Upper lobe of right lung (tissue), 1 donor: ENCODE measurements at regions not wholly inside any gene's neighbourhood (a gene's known extent, or its start where the extent isn't known, plus 50 kb on each side); places are given as distances from the start of the nearest gene placed in this dataset.

Experiments used
- ATAC-seq: fragments of 200-7000 bp; cut with Tn5 transposase; one replicate; pipeline ENCODE4 v1.9.1; 2020; ENCODE audit warnings: mild to moderate bottlenecking, moderate library complexity
- DNase-seq: peaks from one replicate; pipeline ENCODE4 v3.0.0-alpha.2; 2020
- H3K27ac ChIP-seq: fragments of 200-600 bp; one replicate; pipeline ENCODE4 v1.8.0; 2022
- H3K27me3 ChIP-seq: fragments of 200-600 bp; one replicate; pipeline ENCODE4 v1.8.0; 2022; ENCODE audit warnings: mild to moderate bottlenecking
- H3K36me3 ChIP-seq: fragments of 200-600 bp; one replicate; pipeline ENCODE4 v1.8.0; 2022
- H3K4me1 ChIP-seq: fragments of 200-600 bp; one replicate; pipeline ENCODE4 v1.8.0; 2022
- H3K4me3 ChIP-seq: fragments of 200-600 bp; one replicate; pipeline ENCODE4 v1.8.0; 2022; ENCODE audit warnings: mild to moderate bottlenecking
- H3K9me3 ChIP-seq: fragments of 200-600 bp; one replicate; pipeline ENCODE4 v1.8.0; 2022
- intact Hi-C: fragments of 100-400 bp; cut with DNase I; formaldehyde crosslinking; loops from one replicate; pipeline ENCODE4 v1.11.0; 2022
- TF ChIP-seq, protein P1 (sequence below): fragments of 200-600 bp; IDR thresholded peaks from one replicate; pipeline ENCODE4 v1.8.0; 2022; ENCODE audit warnings: antibody characterized with exemption
- donor health status: DM: no; HTN: yes; CAD: no; lungs with severe emphysema.

DNA sequence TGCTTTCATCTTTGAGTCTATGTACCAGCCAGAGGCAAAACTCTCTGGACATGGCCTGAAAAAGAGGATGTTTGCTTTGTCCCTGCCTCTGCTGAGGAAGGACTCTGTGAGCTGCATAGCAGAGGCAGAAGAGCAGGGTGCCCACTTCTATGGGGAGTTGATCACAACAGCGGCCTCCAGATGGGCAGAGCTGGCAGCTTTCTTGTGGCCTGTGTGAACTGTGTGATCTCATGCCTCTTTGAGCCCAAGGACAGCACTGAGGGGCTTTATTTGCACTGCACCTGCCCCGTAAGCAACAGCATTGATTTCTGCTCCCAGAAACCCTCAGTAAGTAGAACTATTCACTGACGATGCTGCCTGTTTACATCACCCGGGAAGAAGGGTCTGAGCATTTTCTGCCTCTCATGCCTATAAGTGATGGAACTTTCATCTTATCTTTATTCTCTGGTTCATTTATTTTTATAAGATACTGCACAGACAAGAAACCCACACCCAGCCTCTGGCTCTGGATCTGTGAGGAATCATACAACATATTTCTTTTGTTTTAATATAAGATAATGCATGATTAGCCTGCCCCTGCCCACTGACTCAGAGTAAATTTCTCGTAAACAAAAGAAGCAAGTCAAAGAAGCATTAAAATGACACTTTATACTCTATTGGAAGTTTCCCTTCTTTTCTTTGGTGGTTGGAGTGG is 244.2 kb upstream of the SOX21 start:
- DNase-seq (no peak), ATAC-seq (no peak)
- Histone ChIP-seq H3K36me3 (no peaks in the 10 kb centered on the region), H3K4me1 (no peaks in the 10 kb centered on the region), H3K27ac (no peak overlapping the region), H3K9me3 (no peaks in the 10 kb centered on the region), H3K27me3 (peaks cover 3% of the 10 kb centered on the region), H3K4me3 (no peak overlapping the region)
- intact Hi-C loops = no loop called here
- TF ChIP-seq, protein P1, sequence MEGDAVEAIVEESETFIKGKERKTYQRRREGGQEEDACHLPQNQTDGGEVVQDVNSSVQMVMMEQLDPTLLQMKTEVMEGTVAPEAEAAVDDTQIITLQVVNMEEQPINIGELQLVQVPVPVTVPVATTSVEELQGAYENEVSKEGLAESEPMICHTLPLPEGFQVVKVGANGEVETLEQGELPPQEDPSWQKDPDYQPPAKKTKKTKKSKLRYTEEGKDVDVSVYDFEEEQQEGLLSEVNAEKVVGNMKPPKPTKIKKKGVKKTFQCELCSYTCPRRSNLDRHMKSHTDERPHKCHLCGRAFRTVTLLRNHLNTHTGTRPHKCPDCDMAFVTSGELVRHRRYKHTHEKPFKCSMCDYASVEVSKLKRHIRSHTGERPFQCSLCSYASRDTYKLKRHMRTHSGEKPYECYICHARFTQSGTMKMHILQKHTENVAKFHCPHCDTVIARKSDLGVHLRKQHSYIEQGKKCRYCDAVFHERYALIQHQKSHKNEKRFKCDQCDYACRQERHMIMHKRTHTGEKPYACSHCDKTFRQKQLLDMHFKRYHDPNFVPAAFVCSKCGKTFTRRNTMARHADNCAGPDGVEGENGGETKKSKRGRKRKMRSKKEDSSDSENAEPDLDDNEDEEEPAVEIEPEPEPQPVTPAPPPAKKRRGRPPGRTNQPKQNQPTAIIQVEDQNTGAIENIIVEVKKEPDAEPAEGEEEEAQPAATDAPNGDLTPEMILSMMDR = no peak

GRCh38 chr13:94952787-94953186 is 240.4 kb upstream of the SOX21 start:
- Histone ChIP-seq H3K27me3 (no peaks in the 10 kb centered on the region), H3K27ac (no peak overlapping the region), H3K4me3 (no peak overlapping the region), H3K9me3 (no peaks in the 10 kb centered on the region), H3K4me1 (no peaks in the 10 kb centered on the region), H3K36me3 (no peaks in the 10 kb centered on the region)
- ATAC-seq = no peak
- DNase-seq = no peak
- TF ChIP-seq, protein P1 = no peak
- intact Hi-C loops = no loop called here

GRCh38 chr13:94950303-94950702 is 238.0 kb upstream of the SOX21 start:
- Histone ChIP-seq H3K27me3 (no peaks in the 10 kb centered on the region), H3K36me3 (no peaks in the 10 kb centered on the region), H3K4me1 (no peaks in the 10 kb centered on the region), H3K27ac (no peak overlapping the region), H3K9me3 (no peaks in the 10 kb centered on the region), H3K4me3 (no peak overlapping the region)
- TF ChIP-seq, protein P1 = peak; percentile 35
- no peak for ATAC-seq
- DNase-seq = no peak
- intact Hi-C loops = no loop called here

DNA sequence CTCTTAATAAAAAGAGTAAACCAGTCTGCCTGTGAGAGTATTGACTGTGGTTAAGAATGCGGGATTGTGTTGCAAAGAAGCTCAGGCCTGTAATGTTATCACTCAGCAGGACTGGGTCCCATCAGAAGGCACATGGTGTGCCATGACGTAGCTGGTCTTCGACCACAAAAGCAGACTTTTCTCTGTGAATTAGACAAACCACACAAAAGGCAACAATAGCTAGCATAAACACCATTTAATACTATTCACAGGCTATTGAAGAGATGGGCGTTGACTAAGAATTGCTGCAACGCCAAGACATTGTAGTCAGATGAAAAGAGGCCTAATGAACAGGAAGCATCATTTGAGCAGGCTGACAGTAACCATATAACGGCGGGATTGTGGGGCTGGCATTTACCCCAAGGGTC is 235.6 kb upstream of the SOX21 start:
- intact Hi-C loops = no loop called here
- Histone ChIP-seq H3K36me3 (no peaks in the 10 kb centered on the region), H3K9me3 (no peaks in the 10 kb centered on the region), H3K27ac (no peak overlapping the region), H3K27me3 (no peaks in the 10 kb centered on the region), H3K4me1 (no peaks in the 10 kb centered on the region), H3K4me3 (no peak overlapping the region)
- DNase-seq (no peak), ATAC-seq (no peak)
- TF ChIP-seq, protein P1 = no peak

GRCh38 chr13:94947392-94947791 is 235.0 kb upstream of the SOX21 start:
- no peak for DNase-seq
- TF ChIP-seq, protein P1 = no peak
- H3K27me3 ChIP-seq = no peaks in the 10 kb centered on the region
- H3K27ac ChIP-seq = no peak overlapping the region
- H3K9me3 ChIP-seq = no peaks in the 10 kb centered on the region
- no peaks in the 10 kb centered on the region for H3K4me1 ChIP-seq
- H3K36me3 ChIP-seq = no peaks in the 10 kb centered on the region
- ATAC-seq = no peak
- no peak overlapping the region for H3K4me3 ChIP-seq
- intact Hi-C loops = no loop called here

GRCh38 chr13:94946039-94946438 is 233.7 kb upstream of the SOX21 start:
- intact Hi-C loops = no loop called here
- TF ChIP-seq, protein P1 = no peak
- no peaks in the 10 kb centered on the region for H3K4me1 ChIP-seq
- H3K27ac ChIP-seq = no peak overlapping the region
- H3K9me3 ChIP-seq = no peaks in the 10 kb centered on the region
- H3K27me3 ChIP-seq = no peaks in the 10 kb centered on the region
- DNase-seq (no peak), ATAC-seq (no peak)
- no peak overlapping the region for H3K4me3 ChIP-seq
- H3K36me3 ChIP-seq = no peaks in the 10 kb centered on the region
